ENCODE measurements at regions not wholly inside any gene's neighbourhood (a gene's known extent, or its start where the extent isn't known, plus 50 kb on each side); places are given as distances from the start of the nearest gene placed in this dataset.

DNA sequence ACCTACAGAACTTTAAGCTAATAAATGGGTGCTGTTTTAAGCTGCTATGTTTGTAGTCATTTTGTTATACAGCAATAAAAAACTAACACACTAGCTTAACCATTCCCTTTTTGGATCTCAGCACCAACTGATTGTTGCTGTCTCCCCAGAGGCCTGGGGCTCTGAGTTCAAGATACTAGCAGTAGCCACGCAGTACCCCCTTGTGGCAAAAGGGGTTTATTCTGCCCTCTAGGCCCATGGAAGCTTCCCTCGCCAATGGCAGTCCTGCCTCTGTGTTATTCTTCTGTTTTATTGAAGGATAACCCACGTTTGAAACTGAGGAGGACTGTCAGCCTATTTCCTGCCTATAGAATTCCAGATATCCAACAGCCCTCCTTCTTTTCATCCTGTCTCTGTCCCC, 455.3 kb upstream of the ATP2B1 start:
- DNase-seq: no peak
- TF ChIP-seq CTCF (conservative IDR thresholded peaks at IDR 0.05): peak; percentile 48; the same call in 2 of the 3 replicates
- no peaks in the 10 kb centered on the region; the same call in 1 of the 2 replicates for H3K27me3 ChIP-seq (ENCODE audit: insufficient read depth, low read length)

More for the DNA sequence above, 455.3 kb upstream of the ATP2B1 start:
- Histone ChIP-seq H4K91ac (ENCODE audit: insufficient read length, low read depth, low read length) (no peak overlapping the region), H4K20me1 (ENCODE audit: control insufficient read depth, insufficient read depth, insufficient read length) (no peaks in the 10 kb centered on the region), H3K18ac (ENCODE audit: insufficient read length, low read depth, low read length) (no peak overlapping the region), H3K79me1 (ENCODE audit: insufficient read depth, low read depth, low read length, poor library complexity, severe bottlenecking) (no peaks in the 10 kb centered on the region), H4K8ac (replicated peaks; ENCODE audit: insufficient read length, low read depth, low read length) (no peak overlapping the region), H2BK20ac (ENCODE audit: low read depth, low read length, poor library complexity, severe bottlenecking) (no peak overlapping the region), H3K9ac (ENCODE audit: extremely low read depth, insufficient read length, low read length) (no peak overlapping the region), H3K4ac (ENCODE audit: low read depth, low read length) (no peak overlapping the region), H3K14ac (ENCODE audit: insufficient read depth, low read length) (no peak overlapping the region), H3K4me1 (ENCODE audit: insufficient read depth, low read length) (no peaks in the 10 kb centered on the region), H3K23ac (ENCODE audit: insufficient read length, low read depth, low read length) (no peak overlapping the region), H3K23me2 (ENCODE audit: insufficient read length, low read depth, low read length, poor library complexity, severe bottlenecking) (no peaks in the 10 kb centered on the region), H3K27ac (ENCODE audit: insufficient read length, low read depth, low read length) (no peak overlapping the region), H2AFZ (ENCODE audit: low read length) (no peak overlapping the region), H4K5ac (ENCODE audit: insufficient read length, low read depth, low read length) (no peak overlapping the region), H3K4me2 (ENCODE audit: insufficient read depth, insufficient read length, low read length) (no peak overlapping the region), H3K56ac (ENCODE audit: insufficient read length, low read depth, low read length) (no peak overlapping the region), H3K79me2 (ENCODE audit: insufficient read depth, low read length) (no peaks in the 10 kb centered on the region), H3T11ph (ENCODE audit: low read length) (no peak overlapping the region), H2BK12ac (ENCODE audit: insufficient read length, low read depth, low read length) (no peak overlapping the region), H2BK5ac (ENCODE audit: insufficient read length, low read length) (no peak overlapping the region), H2BK120ac (ENCODE audit: low read depth, low read length, poor library complexity, severe bottlenecking) (no peak overlapping the region), H2BK15ac (ENCODE audit: low read depth, low read length) (no peak overlapping the region), H3K9me3 (ENCODE audit: control insufficient read depth, low read depth, low read length) (no peaks in the 10 kb centered on the region), H2AK5ac (ENCODE audit: insufficient read length, low read length) (no peak overlapping the region)
- Mint-ChIP-seq H3K9me3 (peaks cover 7 to 12% of the 10 kb centered on the region in 2 experiments; a peak in 4 of 5 replicates), H3K27me3 (ENCODE audit: low read depth) (no peaks in the 10 kb centered on the region), H3K36me3 (ENCODE audit: insufficient read depth in 1 of 3, low read depth in 3 of 3) (peaks cover 6 to 13% (median 6%) of the 10 kb centered on the region in 3 experiments; a peak in 5 of 7 replicates), H3K4me3 (no peak overlapping the region), H3K27ac (no peak overlapping the region), H3K4me1 (peaks cover 5 to 11% of the 10 kb centered on the region in 2 experiments; a peak in 2 of 4 replicates)
- no CpG with 5 or more reads among the region's 3 CpGs for WGBS (ENCODE audit: extremely low coverage, insufficient read length, low lambda C conversion rate)

All from H9 (cell line).